DMS79 treated with DMSO at 0.1 percent for 48 hours (cell line): ENCODE measurements at regions not wholly inside any gene's neighbourhood (a gene's known extent, or its start where the extent isn't known, plus 50 kb on each side); places are given as distances from the start of the nearest gene placed in this dataset.
"Not testable (repeated sequence)": the region's sequence is repeated elsewhere in the genome, so short reads cannot be mapped to it uniquely, and the experiment has no call there.

Experiments used
- DNase-seq: peaks from one replicate; lab custom pipeline; 2025; lab: John Stamatoyannopoulos, UW

DNA sequence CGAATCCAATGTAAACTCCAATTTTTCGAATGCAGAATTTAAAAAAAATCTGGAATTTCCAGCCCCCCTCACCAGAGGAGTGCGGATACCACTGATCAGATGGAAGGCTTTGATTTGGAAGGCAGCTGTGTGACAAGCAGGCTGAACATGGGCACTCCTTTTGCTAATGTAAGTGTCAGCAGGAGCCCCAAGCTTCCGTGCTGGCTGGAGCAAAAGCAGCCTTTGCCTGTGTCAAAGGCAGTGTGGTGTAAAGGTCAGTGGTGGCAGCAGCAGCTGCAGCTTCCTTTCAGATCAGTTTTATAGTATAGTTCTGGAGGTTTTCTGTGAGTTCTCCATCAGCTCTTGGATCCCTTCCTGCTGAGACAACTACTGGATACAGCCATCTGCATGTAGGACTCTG is 259.9 kb downstream of the CTH start:
- DNase-seq, result no peak

DNA sequence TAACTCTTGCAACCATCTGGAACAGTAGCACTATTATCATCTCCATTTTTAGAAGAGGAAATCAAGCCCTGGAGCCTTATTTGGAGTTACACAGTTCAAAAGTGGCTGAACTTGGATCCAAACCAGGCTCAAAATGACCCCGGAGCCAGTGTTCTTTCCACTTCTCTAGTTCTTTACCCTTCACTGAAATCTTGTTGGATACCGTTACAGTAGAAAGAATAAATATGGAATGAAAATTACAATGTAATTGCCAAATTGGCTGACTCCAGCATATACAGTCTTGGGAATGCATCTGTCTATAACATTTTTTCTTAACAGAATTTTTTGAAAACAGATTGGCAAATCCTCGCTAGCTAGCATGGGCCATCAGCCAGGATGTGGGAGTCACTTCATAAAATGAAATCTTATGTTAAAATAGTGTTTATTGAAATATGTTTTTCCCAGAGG is 261.4 kb downstream of the CTH start:
- no peak for DNase-seq

DNA sequence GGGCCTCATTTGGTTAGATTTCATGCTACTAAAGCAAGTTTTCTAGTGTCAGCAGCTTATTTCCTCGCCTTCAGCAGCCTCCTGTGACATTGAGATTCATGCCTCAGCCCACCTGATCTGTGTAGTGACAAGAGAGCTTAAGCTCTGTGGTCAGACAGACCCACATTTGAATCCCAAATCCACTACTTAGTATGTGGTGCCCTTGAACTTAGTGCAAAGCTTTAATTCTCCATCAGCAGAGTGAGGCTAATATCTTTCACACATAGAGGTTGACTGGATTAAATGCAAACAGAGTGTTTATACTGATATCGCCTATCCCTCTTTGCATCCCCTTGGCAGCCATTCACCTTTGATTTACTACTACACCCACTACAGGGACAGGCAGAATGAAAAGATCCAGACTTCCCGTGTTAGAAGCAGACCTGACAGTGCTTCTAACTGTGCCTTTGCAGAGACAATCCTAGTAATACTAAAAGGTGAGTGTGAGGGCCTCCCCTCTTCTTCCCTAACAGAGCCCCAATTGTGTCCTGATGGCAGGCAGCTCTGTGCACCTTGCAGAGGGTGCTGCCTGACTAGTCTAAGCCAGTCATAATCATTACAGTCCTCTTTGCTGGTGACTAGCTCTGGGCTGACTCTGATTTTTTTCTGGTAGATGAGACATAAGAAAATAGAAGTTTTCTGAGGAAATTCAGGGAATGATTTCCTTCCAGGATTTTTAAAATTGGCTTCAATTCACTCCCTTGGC is 264.0 kb downstream of the CTH start:
- no peak for DNase-seq

DNA sequence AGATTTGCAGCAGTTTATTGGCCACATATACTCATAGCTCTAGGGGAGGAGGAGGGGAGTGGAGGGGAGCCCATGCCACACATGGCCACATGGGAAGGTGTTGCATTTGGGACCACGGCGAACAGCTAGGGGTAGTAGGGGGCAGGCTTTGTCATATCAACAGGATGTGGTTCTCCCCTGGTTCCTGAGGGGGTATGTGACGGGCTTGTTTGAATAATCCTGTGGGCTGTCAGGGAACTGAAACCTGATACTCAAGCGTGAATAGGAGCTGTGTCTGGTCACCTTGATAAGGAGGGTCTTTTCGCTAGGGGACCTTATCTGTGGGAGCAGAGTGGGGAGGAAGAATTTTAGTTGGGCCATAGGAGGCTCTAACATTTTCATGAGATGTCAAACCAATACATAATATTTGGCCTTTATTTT is 264.7 kb downstream of the CTH start:
- no peak for DNase-seq

GRCh38 chr1:70685300-70686286 is 274.5 kb downstream of the CTH start:
- no peak for DNase-seq

DNA sequence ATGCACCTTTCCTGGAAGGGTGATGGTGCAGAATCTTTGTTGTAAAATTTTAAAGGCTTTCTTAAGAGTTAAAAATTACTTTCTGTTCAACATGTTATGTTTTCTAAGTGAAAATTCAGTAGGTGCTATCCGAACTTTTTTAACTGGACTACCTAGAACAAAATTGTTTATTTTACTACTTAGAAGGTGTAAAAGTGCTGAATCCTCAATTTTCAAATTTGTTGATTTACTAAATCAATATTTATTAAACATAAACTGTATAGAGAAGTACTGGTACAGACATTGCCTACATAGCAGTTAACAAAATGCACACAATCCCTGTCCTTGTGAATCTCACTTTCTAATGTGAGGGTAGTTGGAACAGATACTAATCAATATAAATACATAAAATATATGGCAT is 277.5 kb downstream of the CTH start:
- no peak for DNase-seq

GRCh38 chr1:70706381-70707037 is 295.4 kb downstream of the CTH start:
- no peak for DNase-seq

DNA sequence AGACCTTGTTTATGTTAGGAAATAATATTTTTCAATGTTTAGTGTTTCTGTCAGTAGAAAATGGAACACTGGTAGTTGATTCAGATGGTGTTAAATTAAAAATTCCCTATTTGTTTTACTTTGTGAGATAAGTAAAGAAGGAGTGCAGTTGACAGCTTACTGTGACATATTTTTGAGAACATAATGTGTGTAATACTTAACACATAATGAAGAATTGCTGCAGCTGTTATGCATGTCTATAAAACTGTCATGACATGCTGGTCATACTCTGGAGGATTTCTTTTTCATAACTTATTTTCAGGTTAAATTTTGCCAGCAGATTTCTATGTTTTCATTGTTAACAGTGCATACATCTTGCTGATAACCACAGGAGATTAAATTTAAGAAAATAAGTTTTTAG is 296.1 kb downstream of the CTH start:
- no peak for DNase-seq

DNA sequence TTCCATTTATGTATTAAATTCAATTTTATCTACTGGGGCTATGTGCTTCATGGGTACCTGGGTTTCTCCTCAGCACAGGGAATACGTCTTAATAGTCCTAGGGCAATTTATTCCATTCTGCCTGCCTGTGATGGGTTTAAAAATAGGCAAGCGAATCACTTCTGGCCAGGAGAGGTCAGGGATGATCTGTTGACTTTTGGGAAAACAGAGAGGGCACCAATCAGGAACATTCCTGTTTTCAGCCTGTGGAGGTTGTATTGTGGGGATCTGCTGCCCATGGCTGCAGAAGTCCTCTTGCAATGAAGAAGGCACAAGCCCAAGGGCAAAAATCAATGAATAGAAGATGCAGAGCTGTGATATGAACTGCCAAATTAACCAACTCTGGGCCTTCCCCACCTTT is 303.1 kb downstream of the CTH start:
- no peak for DNase-seq

- DNase-seq, result no peak
Measured at GRCh38 chr1:70717211-70717610, 306.1 kb downstream of the CTH start.

DNA sequence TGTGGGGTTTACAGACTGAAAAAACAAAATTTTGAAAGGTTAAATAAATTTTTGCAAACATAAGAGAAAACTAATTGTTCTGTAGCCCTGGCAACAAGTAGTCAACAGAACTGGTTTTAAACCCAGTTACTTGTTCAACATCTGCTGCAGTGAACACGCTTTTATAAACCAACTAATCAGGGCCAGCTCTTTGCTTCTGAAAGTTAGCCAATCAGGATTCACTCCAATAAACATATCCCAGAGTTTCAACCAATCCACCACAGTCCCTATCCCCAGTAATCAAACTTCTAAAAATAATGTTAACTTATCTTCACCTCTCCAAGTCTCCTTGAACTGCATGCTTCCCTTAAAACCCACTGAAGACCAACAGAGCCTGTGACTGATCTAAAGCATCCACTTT is 306.6 kb downstream of the CTH start:
- DNase-seq, result no peak

DNA sequence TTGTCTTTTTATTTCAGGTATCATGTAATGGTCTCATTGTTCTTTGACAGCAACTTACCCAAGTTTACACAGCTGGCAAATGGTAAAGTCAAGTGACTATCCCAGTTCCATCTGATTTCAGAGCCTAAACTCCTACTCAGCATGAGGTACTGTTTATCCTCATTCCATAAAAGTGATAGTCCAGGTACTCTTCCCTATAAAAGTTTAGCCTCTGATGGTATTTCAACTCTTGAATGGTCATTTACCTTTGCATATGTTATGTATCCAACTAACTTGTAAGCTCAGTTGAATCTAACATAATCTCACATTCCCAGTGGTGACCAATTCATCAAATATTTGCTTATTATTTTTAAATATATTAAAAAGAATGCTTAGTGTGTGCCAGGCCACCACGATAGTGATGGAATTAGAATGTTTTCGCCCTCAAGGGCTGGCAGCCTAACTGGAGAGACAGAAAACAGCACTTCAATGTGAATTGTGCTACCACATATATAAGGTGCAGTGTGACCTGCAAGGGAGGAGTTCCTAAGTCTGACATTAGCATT is 307.1 kb downstream of the CTH start:
- DNase-seq, result no peak

- no peak for DNase-seq
Measured at GRCh38 chr1:70719154-70719553, 308.1 kb downstream of the CTH start.

DNA sequence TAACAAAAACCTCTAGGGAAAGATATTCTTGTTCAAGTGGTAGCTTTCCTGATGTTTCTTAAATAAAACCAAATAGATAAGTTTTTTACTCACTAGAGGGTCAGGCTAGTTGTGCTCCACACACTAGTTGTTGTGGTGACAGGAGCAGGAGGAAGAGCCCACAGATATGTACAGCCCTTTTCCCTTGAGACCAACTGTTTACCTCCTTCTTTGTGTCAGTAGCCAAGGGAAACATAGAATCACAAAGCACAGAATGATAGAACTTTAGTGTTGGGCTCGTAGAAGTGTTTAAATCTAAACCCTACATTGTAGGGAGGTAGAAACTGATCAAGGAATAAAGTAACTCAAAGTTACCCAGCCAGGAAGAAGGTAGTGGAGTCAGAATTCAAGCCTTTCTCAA is 309.0 kb downstream of the CTH start:
- no peak for DNase-seq

DNA sequence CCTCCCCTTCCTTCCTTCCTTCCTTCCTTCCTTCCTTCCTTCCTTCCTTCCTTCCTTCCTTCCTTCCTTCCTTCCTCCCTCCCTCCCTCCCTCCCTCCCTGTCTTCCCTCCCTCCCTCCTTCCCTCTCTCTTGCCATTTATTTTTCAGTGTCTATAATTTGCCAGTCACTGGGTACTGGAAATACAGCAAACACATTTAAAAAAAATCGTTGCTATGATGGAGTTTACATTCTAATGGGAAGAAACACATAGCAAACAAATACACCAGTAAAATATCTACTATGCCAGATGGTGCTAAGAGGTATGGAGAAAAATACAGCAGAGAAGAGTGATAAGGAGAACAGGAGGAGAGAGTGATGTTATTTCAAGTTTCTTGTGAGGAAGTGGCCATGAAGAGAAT is 309.5 kb downstream of the CTH start:
- DNase-seq, result no peak

GRCh38 chr1:70727886-70728489 is 316.9 kb downstream of the CTH start:
- no peak for DNase-seq

DNA sequence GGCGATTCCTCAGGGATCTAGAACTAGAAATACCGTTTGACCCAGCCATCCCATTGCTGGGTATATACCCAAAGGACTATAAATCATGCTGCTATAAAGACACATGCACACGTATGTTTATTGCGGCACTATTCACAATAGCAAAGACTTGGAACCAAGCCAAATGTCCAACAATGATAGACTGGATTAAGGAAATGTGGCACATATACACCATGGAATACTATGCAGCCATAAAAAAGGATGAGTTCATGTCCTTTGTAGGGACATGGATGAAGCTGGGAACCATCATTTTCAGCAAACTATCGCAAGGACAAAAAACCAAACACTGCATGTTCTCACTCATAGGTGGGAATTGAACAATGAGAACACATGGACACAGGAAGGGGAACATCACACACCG is 311.1 kb downstream of the PTGER3 start:
- DNase-seq, result not testable (repeated sequence)

DNA sequence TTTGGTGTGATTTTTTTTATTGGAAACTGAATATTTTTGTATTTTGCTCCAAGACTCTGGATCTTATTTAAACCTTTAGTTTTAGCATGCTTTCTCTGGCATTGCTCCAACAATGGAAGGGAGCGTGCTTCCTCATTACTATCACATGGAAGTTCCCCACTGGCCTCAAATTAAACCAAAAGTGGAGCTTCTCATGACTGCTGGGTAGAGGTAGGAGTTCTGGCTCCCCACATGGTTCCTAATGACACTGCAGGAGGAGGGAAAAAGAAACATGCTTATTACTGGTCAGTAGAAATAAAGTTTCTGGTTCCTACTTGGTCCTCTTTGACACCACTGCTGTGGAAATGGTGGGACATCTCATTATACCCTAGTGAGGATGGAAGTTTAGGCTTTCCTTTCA is 310.5 kb downstream of the PTGER3 start:
- no peak for DNase-seq

DNA sequence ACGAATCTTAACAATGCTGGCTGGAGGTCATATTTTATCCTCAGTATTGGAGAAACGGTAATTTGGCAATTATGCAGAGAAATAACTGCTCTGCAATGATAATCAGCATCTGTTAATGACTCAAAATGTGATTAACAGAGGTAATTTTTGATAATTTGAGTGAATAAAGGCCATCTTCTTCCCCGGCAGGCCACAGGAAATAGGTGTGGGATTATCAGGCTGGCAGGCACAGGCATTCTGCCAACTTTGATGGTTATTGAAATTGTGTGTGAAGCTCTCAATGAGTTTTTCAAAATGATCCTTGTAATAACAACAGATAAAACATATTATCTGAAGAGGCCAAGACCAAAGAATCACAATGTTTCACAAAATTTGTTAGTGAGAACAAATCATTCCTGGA is 309.0 kb downstream of the PTGER3 start:
- DNase-seq, result no peak

GRCh38 chr1:70745199-70745598 is 302.4 kb downstream of the PTGER3 start:
- DNase-seq, result no peak

DNA sequence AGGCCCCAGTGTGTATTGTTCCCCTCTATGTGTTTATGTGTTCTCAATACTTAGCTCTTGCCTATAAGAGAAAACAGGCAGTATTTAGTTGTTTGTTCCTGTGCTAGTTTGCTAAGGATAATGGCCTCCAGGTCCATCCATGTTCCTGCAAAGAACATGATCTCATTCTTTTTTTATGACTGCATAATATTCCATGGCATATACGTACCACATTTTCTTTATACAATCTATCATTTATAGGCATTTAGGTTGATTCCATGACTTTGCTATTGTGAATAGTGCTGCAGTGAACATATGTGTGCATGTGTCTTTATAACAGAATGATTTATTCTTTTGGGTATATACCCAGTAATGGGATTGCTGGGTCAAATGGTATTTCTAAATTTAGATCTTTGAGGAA is 301.6 kb downstream of the PTGER3 start:
- not testable (repeated sequence) for DNase-seq

DNA sequence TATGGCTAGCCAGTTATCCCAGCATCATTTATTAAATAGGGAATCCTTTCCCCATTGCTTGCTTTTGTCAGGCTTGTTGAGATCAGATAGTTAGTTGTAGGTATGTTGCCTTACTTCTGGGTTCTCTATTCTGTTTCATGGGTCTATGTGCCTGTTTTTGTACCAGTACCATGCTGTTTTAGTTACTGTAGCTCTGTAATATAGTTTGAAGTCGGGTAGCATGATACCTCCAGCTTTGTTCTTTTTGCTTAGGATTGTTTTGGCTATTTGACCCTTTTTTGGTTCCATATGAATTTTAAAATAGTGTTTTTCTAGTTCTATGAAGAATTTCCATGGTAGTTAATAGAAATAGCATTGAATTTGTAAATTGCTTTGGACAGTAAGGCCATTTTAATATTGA is 300.5 kb downstream of the PTGER3 start:
- DNase-seq, result not testable (repeated sequence)
